Transverse colon (tissue), 4 donors: ENCODE measurements at regions not wholly inside any gene's neighbourhood (a gene's known extent, or its start where the extent isn't known, plus 50 kb on each side); places are given as distances from the start of the nearest gene placed in this dataset.

Experiments used
- DNase-seq: peaks from one replicate; pipeline ENCODE4 v3.0.0-alpha.2; 2019
- H3K27ac ChIP-seq, 4 donors: fragments of 200-600 bp; sonication (generic); 2 replicates each; pipeline ENCODE4 v1.5.1; 2016 to 2018; ENCODE audit warnings: inconsistent platforms in 4 of 4
- H3K27me3 ChIP-seq: fragments of 200-600 bp; sonication (generic); 2 replicates; pipeline ENCODE4 v1.5.1; 2017; ENCODE audit warnings: inconsistent platforms
- H3K36me3 ChIP-seq, 4 donors: fragments of 200-600 bp; sonication (generic); 2 replicates each; pipeline ENCODE4 v1.5.1; 2017 to 2019; ENCODE audit warnings: inconsistent platforms in 4 of 4
- H3K4me1 ChIP-seq, 4 donors: fragments of 200-600 bp; sonication (generic); 2 replicates each; pipeline ENCODE4 v1.5.1; 2017 to 2020; ENCODE audit warnings: inconsistent platforms in 4 of 4
- H3K4me3 ChIP-seq, 4 donors: fragments of 200-600 bp; sonication (generic); 1 replicate in 1 of 4; 2 replicates in 3 of 4; pipeline versions ENCODE4 v1.5.1 to v1.6.1; 2017 to 2019; ENCODE audit warnings: inconsistent platforms in 4 of 4
- H3K9me3 ChIP-seq, 2 donors: fragments of 200-600 bp; sonication (generic); 2 replicates each; pipeline ENCODE4 v1.5.1; 2017 to 2019; ENCODE audit warnings: inconsistent platforms in 2 of 2
- EP300 ChIP-seq: sonication (generic); formaldehyde crosslinking; IDR thresholded peaks from one replicate; pipeline ENCODE4 v1.6.1; 2017; ENCODE audit warnings: antibody characterized with exemption, low read depth
- POLR2A ChIP-seq: fragments of 450-650 bp; IDR thresholded peaks from one replicate; pipeline ENCODE4 v1.6.1; 2016; ENCODE audit warnings: antibody characterized with exemption, mild to moderate bottlenecking, moderate library complexity
- POLR2AphosphoS5 ChIP-seq, 3 donors: sonication (generic); formaldehyde crosslinking; IDR thresholded peaks; one replicate each; pipeline ENCODE4 v1.6.1; 2016; ENCODE audit warnings: antibody characterized with exemption in 3 of 3
- WGBS, 2 donors: methylation state at CpG; one replicate each; pipeline ENCODE4 v1.1.5; 2018; ENCODE audit warnings: low coverage in 1 of 2; 5-methylcytosine and 5-hydroxymethylcytosine counted together
- in situ Hi-C, 4 donors: fragments of 200-750 bp; cut with MboI; loops; one replicate each; pipeline versions ENCODE4 v1.15.0 to v1.15.1; 2017; ENCODE audit warnings: low sequenced_read_pairs in 3 of 4, low pct_ligation_motif_present in 1 of 4, low pct_unique_long_range_greater_than_20kb in 1 of 4
- intact Hi-C: fragments of 100-400 bp; cut with DNase I; formaldehyde crosslinking; loops from one replicate; pipeline ENCODE4 v1.15.1; 2023; ENCODE audit warnings: low total_unique reads
- TF ChIP-seq, protein P1 (sequence below), 5 experiments: fragments of 200-600 bp in 3 of 5; fragments of 450-650 bp in 2 of 5; sonication (generic) in 3 of 5; IDR thresholded peaks; 1 replicate in 2 of 5; 2 replicates in 3 of 5; pipeline ENCODE4 v1.5.1; 2016 to 2017; ENCODE audit warnings: antibody characterized with exemption in 5 of 5, inconsistent platforms in 3 of 5, mild to moderate bottlenecking in 2 of 5, moderate library complexity in 1 of 5

DNA sequence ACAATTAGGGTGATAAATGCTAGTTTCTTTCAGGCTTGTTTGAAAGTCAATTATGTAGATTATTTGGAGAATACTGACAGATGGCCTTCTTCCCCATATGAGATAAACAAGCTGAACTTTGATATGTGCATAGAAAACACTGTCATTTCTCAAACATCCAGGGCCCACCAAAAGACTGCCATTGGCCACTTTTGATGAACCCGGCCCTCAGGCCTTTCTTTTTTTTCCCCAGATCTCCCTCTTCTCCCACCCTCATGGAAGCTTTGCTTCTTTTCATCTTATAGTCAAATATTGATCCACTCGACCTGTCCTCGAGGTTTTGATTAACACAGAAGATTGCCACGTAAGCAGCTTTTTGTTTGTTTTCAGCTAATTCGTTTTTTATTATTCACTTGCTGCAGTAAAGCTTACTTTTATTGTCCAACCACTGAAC is 377.4 kb downstream of the SMARCA1 start:
- Histone ChIP-seq H3K9me3 (no peaks in the 10 kb centered on the region), H3K4me1 (no peaks in the 10 kb centered on the region), H3K4me3 (no peak overlapping the region), H3K27me3 (no peaks in the 10 kb centered on the region), H3K36me3 (no peaks in the 10 kb centered on the region), H3K27ac (no peak overlapping the region)
- no peak for DNase-seq
- TF ChIP-seq, protein P1, sequence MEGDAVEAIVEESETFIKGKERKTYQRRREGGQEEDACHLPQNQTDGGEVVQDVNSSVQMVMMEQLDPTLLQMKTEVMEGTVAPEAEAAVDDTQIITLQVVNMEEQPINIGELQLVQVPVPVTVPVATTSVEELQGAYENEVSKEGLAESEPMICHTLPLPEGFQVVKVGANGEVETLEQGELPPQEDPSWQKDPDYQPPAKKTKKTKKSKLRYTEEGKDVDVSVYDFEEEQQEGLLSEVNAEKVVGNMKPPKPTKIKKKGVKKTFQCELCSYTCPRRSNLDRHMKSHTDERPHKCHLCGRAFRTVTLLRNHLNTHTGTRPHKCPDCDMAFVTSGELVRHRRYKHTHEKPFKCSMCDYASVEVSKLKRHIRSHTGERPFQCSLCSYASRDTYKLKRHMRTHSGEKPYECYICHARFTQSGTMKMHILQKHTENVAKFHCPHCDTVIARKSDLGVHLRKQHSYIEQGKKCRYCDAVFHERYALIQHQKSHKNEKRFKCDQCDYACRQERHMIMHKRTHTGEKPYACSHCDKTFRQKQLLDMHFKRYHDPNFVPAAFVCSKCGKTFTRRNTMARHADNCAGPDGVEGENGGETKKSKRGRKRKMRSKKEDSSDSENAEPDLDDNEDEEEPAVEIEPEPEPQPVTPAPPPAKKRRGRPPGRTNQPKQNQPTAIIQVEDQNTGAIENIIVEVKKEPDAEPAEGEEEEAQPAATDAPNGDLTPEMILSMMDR (IDR thresholded peaks at IDR 0.05), result no peak
- TF ChIP-seq POLR2A (no peak), POLR2AphosphoS5 (IDR thresholded peaks at IDR 0.05) (no peak), EP300 (no peak)
- intact Hi-C loops (no loop called here), in situ Hi-C loops (no loop called here)
- WGBS, 2 donors, result 42 to 49% methylated on average over 3 to 5 of the region's 5 CpGs

DNA sequence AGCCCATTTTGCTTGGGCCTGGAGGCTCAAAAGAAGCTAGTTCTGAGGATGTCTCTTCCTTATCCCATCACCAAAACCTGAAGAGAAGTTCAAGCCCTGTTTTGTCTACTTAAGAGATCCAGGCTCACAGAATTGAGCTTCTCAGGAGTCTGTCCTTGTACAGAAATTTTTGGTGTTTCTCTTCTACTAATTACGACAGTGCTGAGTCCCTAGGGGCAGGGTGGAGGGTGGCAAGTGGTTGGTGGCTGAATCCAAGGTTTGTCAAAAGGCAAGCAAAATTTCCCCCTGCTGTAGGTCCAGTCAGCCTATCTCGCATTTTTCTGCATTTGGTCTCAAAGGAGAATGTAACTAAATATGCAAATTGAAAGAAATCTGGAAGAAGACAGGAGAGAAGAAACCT is 377.9 kb downstream of the SMARCA1 start:
- Histone ChIP-seq H3K27ac (no peak overlapping the region), H3K27me3 (no peaks in the 10 kb centered on the region), H3K4me1 (no peaks in the 10 kb centered on the region), H3K4me3 (no peak overlapping the region), H3K9me3 (no peaks in the 10 kb centered on the region), H3K36me3 (no peaks in the 10 kb centered on the region)
- 61 to 100% methylated on average over 1 to 2 of the region's 2 CpGs for WGBS, 2 donors
- intact Hi-C loops, result no loop called here
- in situ Hi-C loops, result no loop called here
- TF ChIP-seq POLR2A, result no peak
- no peak for TF ChIP-seq EP300
- TF ChIP-seq, protein P1 (IDR thresholded peaks at IDR 0.05), result no peak
- no peak for TF ChIP-seq POLR2AphosphoS5 (IDR thresholded peaks at IDR 0.05)
- no peak for DNase-seq

DNA sequence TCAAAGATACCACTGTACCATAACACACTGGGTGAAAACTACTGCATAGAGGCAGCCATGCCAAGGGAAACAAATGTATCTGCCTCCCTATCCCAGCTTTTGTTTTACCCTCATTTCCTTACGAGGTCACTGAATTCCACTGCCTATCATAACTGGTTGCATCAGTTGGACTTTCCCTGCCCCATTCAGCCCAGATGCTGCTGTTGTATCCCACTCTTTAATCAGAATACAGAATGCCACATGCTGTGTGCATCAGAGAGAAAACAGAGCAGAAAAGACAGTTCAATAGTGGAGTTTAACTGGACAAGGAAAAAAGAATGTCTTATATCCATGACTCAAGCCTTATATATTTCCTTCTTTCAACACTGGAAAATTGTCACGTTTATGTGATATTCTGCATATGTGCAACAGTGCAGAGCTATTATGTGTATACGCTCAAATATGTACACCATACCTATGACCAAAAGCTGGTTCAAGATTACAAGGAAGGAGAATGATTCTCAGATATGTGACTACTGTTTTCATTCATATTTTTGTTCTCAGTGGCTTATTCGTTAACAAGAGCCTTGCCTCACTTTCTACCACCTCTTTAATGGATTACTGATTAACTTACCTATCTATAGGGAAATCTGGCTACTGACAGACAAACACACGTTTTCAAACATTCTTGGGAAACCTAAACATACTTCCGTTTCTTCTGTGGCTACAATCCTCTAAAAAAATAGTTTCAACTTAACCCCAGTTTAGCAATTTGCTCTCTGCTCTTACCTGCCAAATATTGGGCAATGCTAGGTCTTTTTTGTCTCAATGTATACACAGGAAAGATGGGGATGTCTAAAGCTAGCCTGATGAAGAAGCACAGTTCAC is 378.9 kb downstream of the SMARCA1 start:
- intact Hi-C loops, result no loop called here
- no peak for DNase-seq
- no peak overlapping the region for H3K27ac ChIP-seq
- H3K9me3 ChIP-seq, result no peaks in the 10 kb centered on the region
- 28 to 38% methylated on average over 4 to 6 of the region's 6 CpGs for WGBS, 2 donors
- H3K4me3 ChIP-seq, result no peak overlapping the region
- TF ChIP-seq POLR2A (no peak), POLR2AphosphoS5 (IDR thresholded peaks at IDR 0.05) (no peak), EP300 (no peak)
- TF ChIP-seq, protein P1 (IDR thresholded peaks at IDR 0.05), result no peak
- in situ Hi-C loops, result no loop called here
- no peaks in the 10 kb centered on the region for H3K36me3 ChIP-seq
- no peaks in the 10 kb centered on the region for H3K4me1 ChIP-seq
- H3K27me3 ChIP-seq, result no peaks in the 10 kb centered on the region

DNA sequence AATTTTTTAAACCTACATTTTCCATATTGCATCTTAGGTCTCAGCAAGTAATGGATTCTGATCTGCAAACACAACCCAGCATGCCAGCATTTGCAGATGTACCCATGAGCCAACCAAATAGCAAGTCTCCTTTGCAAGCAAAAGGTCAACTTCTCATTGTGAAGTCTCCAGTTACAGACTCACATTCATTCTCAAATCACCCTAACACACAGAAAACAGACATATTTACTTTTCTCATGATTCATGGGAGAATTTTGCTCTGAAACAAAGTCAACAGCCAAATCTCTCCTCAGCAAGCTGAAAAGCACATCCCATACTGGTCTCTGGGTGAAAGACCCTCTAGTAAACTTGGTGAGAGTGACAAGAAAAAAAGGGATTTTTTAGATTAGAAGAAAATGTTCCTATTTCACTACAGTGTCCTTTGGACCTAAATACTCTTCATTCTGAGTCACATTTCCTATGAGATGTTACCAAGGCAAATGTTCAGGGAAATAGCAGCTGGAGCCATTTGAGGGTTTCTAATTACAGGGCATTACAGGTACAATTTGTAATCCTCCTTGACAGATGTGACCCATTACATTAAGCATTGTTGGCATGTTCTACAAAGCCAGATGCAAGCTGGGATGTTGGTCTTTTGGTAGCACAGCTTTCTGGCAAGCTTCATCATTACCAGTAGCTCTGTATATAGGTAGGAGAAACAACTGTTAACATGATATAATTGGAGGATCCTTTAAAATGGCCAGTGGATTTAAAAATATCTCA is 383.3 kb downstream of the SMARCA1 start:
- Histone ChIP-seq H3K4me1 (no peaks in the 10 kb centered on the region), H3K4me3 (no peak overlapping the region), H3K36me3 (no peaks in the 10 kb centered on the region), H3K27ac (no peak overlapping the region), H3K9me3 (no peaks in the 10 kb centered on the region), H3K27me3 (no peaks in the 10 kb centered on the region)
- intact Hi-C loops, result no loop called here
- no peak for DNase-seq
- in situ Hi-C loops, result no loop called here
- TF ChIP-seq POLR2AphosphoS5 (IDR thresholded peaks at IDR 0.05) (no peak), EP300 (no peak), POLR2A (no peak)
- TF ChIP-seq, protein P1 (IDR thresholded peaks at IDR 0.05), result no peak
